NCI-H526 treated with DMSO at 0.1 percent for 48 hours (cell line): ENCODE measurements at regions not wholly inside any gene's neighbourhood (a gene's known extent, or its start where the extent isn't known, plus 50 kb on each side); places are given as distances from the start of the nearest gene placed in this dataset.

ENCODE experiments used
- DNase-seq: peaks from one replicate; lab custom pipeline; 2025; lab: John Stamatoyannopoulos, UW

GRCh38 chr15:61682891-61683735 lies 377.1 kb downstream of the VPS13C start:
- no peak for DNase-seq

- DNase-seq, result no peak
Observed at GRCh38 chr15:61681676-61682075, 378.6 kb downstream of the VPS13C start.

- DNase-seq, result no peak
Observed at GRCh38 chr15:61681038-61681418, 379.2 kb downstream of the VPS13C start.

GRCh38 chr15:61680260-61681037 lies 379.8 kb downstream of the VPS13C start:
- no peak for DNase-seq

- no peak for DNase-seq
Observed at GRCh38 chr15:61671736-61672135, 388.5 kb downstream of the VPS13C start.

- no peak for DNase-seq
Observed at GRCh38 chr15:61668444-61668843, 391.8 kb downstream of the VPS13C start.

GRCh38 chr15:61661791-61662190 lies 398.5 kb downstream of the VPS13C start:
- DNase-seq, result no peak

- DNase-seq, result no peak
Observed at GRCh38 chr15:61660579-61660978, 399.7 kb downstream of the VPS13C start.

- DNase-seq, result no peak
Observed at GRCh38 chr15:61659566-61660190, 400.6 kb downstream of the VPS13C start.

GRCh38 chr15:61657461-61657860 lies 402.8 kb downstream of the VPS13C start:
- DNase-seq, result no peak

- no peak for DNase-seq
Observed at GRCh38 chr15:61656391-61656790, 403.9 kb downstream of the VPS13C start.

GRCh38 chr15:61655881-61656280 lies 404.4 kb downstream of the VPS13C start:
- no peak for DNase-seq

GRCh38 chr15:61654918-61655317 lies 405.3 kb downstream of the VPS13C start:
- no peak for DNase-seq

GRCh38 chr15:61654002-61654740 lies 406.1 kb downstream of the VPS13C start:
- no peak for DNase-seq

- DNase-seq, result no peak
Observed at GRCh38 chr15:61653110-61653509, 407.1 kb downstream of the VPS13C start.

- DNase-seq, result no peak
Observed at GRCh38 chr15:61651267-61651666, 409.0 kb downstream of the VPS13C start.

GRCh38 chr15:61649046-61649445 lies 411.2 kb downstream of the VPS13C start:
- no peak for DNase-seq

GRCh38 chr15:61644550-61644949 lies 415.4 kb upstream of the RORA start:
- no peak for DNase-seq

- no peak for DNase-seq
Observed at GRCh38 chr15:61641645-61642044, 412.5 kb upstream of the RORA start.

- no peak for DNase-seq
Observed at GRCh38 chr15:61640756-61641155, 411.7 kb upstream of the RORA start.

GRCh38 chr15:61639491-61639890 lies 410.4 kb upstream of the RORA start:
- no peak for DNase-seq

GRCh38 chr15:61634837-61635236 lies 405.7 kb upstream of the RORA start:
- DNase-seq, result no peak
